ENCODE measurements at regions not wholly inside any gene's neighbourhood (a gene's known extent, or its start where the extent isn't known, plus 50 kb on each side); places are given as distances from the start of the nearest gene placed in this dataset.

DNA sequence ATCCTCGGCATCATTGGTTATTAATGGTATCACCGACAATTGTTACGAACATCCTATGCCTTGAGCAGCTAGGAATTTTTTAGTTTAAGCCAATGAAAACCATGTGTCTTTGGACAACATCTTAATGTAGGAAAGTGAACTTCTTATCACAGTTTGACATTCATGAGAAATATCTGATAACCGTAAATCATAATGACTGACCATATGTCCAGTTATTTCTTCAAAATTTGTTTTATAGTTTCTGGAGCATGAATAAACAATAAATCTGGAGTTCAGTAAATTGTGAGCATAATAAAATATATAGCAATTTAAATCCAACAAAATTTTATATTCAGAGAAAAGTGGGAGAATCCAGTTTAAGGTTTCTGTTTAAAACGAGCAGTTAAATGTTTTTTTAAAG, 970.1 kb upstream of the ADGRB3 start:
- no peak for ATAC-seq (ENCODE audit: low FRiP score)
- TF ChIP-seq, protein P1, sequence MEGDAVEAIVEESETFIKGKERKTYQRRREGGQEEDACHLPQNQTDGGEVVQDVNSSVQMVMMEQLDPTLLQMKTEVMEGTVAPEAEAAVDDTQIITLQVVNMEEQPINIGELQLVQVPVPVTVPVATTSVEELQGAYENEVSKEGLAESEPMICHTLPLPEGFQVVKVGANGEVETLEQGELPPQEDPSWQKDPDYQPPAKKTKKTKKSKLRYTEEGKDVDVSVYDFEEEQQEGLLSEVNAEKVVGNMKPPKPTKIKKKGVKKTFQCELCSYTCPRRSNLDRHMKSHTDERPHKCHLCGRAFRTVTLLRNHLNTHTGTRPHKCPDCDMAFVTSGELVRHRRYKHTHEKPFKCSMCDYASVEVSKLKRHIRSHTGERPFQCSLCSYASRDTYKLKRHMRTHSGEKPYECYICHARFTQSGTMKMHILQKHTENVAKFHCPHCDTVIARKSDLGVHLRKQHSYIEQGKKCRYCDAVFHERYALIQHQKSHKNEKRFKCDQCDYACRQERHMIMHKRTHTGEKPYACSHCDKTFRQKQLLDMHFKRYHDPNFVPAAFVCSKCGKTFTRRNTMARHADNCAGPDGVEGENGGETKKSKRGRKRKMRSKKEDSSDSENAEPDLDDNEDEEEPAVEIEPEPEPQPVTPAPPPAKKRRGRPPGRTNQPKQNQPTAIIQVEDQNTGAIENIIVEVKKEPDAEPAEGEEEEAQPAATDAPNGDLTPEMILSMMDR (IDR thresholded peaks at IDR 0.05) = no peak
- no peak for DNase-seq (ENCODE audit: low spot score)

GRCh38 chr6:67663105-67663895, 971.8 kb upstream of the ADGRB3 start:
- DNase-seq (ENCODE audit: low spot score) = no peak
- no peak for ATAC-seq (ENCODE audit: low FRiP score)
- TF ChIP-seq, protein P1 (IDR thresholded peaks at IDR 0.05) = no peak

GRCh38 chr6:67653561-67653960, 981.5 kb upstream of the ADGRB3 start:
- TF ChIP-seq, protein P1 (IDR thresholded peaks at IDR 0.05) = no peak
- ATAC-seq (ENCODE audit: low FRiP score) = no peak
- no peak for DNase-seq (ENCODE audit: low spot score)

- DNase-seq (ENCODE audit: low spot score) (no peak), ATAC-seq (ENCODE audit: low FRiP score) (no peak)
- TF ChIP-seq, protein P1 (IDR thresholded peaks at IDR 0.05) = no peak
Observed at GRCh38 chr6:67646550-67646949, 988.5 kb upstream of the ADGRB3 start.

GRCh38 chr6:67643281-67643680, 991.8 kb upstream of the ADGRB3 start:
- ATAC-seq (ENCODE audit: low FRiP score) (no peak), DNase-seq (ENCODE audit: low spot score) (no peak)
- TF ChIP-seq, protein P1 (IDR thresholded peaks at IDR 0.05) = no peak

- TF ChIP-seq, protein P1 (IDR thresholded peaks at IDR 0.05) = no peak
- no peak for ATAC-seq (ENCODE audit: low FRiP score)
Observed at GRCh38 chr6:67642582-67642981, 992.5 kb upstream of the ADGRB3 start.

GRCh38 chr6:67640484-67640883, 994.6 kb upstream of the ADGRB3 start:
- DNase-seq (ENCODE audit: low spot score) = no peak
- no peak for ATAC-seq (ENCODE audit: low FRiP score)
- TF ChIP-seq, protein P1 (IDR thresholded peaks at IDR 0.05) = no peak

More at GRCh38 chr6:67642582-67642981, 992.5 kb upstream of the ADGRB3 start:
- no peak for DNase-seq (ENCODE audit: low spot score)
